Right lobe of liver (tissue), 4 donors: ENCODE measurements at regions not wholly inside any gene's neighbourhood (a gene's known extent, or its start where the extent isn't known, plus 50 kb on each side); places are given as distances from the start of the nearest gene placed in this dataset.
"Not testable (repeated sequence)": the region's sequence is repeated elsewhere in the genome, so short reads cannot be mapped to it uniquely, and the experiment has no call there.

Experiments
- POLR2A ChIP-seq: fragments of 450-650 bp; IDR thresholded peaks from one replicate; pipeline ENCODE4 v1.6.1; 2017; ENCODE audit warnings: antibody characterized with exemption, mild to moderate bottlenecking
- TF ChIP-seq, protein P1 (sequence below), 4 donors: fragments of 200-600 bp in 3 of 4; fragments of 450-650 bp in 1 of 4; IDR thresholded peaks; one replicate each; pipeline versions ENCODE4 v1.5.1 to v1.8.0; 2016 to 2022; ENCODE audit warnings: antibody characterized with exemption in 4 of 4, mild to moderate bottlenecking in 2 of 4
- donor health status: DM: no; HTN: no; CAD: no.
- donor health status: DM: no; HTN: no; CAD: no.
- donor health status: DM: no; HTN: yes; CAD: no.

DNA sequence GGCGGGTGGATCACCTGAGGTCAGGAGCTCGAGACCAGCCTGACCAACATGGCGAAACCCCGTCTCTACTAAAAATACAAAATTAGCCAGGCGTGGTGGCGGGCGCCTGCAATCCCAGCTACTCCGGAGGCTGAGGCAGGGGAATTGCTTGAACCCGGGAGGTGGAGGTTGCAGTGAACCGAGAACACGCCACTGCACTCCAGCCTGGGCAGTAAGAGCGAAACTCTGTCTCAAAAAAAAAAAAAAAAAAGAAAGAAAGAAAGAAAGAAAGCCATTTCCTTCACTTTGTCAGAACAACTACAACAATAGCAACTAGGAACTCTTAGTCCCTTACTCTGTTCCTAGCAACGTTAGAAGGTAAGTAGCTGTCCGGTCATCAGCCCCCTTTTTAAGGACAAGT, 222.9 kb upstream of the JARID2 start:
- TF ChIP-seq, protein P1, sequence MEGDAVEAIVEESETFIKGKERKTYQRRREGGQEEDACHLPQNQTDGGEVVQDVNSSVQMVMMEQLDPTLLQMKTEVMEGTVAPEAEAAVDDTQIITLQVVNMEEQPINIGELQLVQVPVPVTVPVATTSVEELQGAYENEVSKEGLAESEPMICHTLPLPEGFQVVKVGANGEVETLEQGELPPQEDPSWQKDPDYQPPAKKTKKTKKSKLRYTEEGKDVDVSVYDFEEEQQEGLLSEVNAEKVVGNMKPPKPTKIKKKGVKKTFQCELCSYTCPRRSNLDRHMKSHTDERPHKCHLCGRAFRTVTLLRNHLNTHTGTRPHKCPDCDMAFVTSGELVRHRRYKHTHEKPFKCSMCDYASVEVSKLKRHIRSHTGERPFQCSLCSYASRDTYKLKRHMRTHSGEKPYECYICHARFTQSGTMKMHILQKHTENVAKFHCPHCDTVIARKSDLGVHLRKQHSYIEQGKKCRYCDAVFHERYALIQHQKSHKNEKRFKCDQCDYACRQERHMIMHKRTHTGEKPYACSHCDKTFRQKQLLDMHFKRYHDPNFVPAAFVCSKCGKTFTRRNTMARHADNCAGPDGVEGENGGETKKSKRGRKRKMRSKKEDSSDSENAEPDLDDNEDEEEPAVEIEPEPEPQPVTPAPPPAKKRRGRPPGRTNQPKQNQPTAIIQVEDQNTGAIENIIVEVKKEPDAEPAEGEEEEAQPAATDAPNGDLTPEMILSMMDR (IDR thresholded peaks at IDR 0.05): not testable (repeated sequence)
- not testable (repeated sequence) for TF ChIP-seq POLR2A
